SJCRH30 (cell line): ENCODE measurements at regions not wholly inside any gene's neighbourhood (a gene's known extent, or its start where the extent isn't known, plus 50 kb on each side); places are given as distances from the start of the nearest gene placed in this dataset.

Experiments
- DNase-seq, 2 experiments: peaks; one replicate each; pipeline ENCODE4 v3.0.0-alpha.2; 2015 to 2020
- H3K27ac ChIP-seq: fragments of 250-450 bp; sonication (Bioruptor Pico); 2 replicates; pipeline ENCODE4 v1.5.1; 2020; ENCODE audit warnings: mild to moderate bottlenecking, moderate library complexity
- H3K27me3 ChIP-seq: fragments of 250-450 bp; sonication (Bioruptor Pico); 2 replicates; pipeline ENCODE4 v1.5.1; 2020; ENCODE audit warnings: mild to moderate bottlenecking, moderate library complexity
- H3K36me3 ChIP-seq: fragments of 250-450 bp; sonication (Bioruptor Pico); 2 replicates; pipeline ENCODE4 v1.5.1; 2020; ENCODE audit warnings: mild to moderate bottlenecking, moderate library complexity
- H3K4me1 ChIP-seq: fragments of 250-450 bp; sonication (Bioruptor Pico); 2 replicates; pipeline ENCODE4 v1.5.1; 2020; ENCODE audit warnings: mild to moderate bottlenecking, moderate library complexity
- H3K4me3 ChIP-seq: fragments of 250-450 bp; sonication (Bioruptor Pico); 2 replicates; pipeline ENCODE4 v1.5.1; 2020; ENCODE audit warnings: mild to moderate bottlenecking, moderate library complexity
- H3K9me3 ChIP-seq: fragments of 250-450 bp; sonication (Bioruptor Pico); replicated peaks from 2 replicates; pipeline ENCODE4 v1.5.1; 2020; ENCODE audit warnings: mild to moderate bottlenecking, moderate library complexity

- Histone ChIP-seq H3K27me3 (peaks cover 9% of the 10 kb centered on the region), H3K4me1 (peaks cover 3% of the 10 kb centered on the region; the same call in 1 of the 2 replicates), H3K27ac (no peak overlapping the region), H3K36me3 (no peaks in the 10 kb centered on the region), H3K4me3 (no peak overlapping the region), H3K9me3 (0 out of 2 replicates have a peak, but pooled peaks cover 4% of the 10 kb centered on the region)
- DNase-seq, result no peak
Observed at GRCh38 chr20:39190666-39191570, 228.8 kb downstream of the DHX35 start.

DNA sequence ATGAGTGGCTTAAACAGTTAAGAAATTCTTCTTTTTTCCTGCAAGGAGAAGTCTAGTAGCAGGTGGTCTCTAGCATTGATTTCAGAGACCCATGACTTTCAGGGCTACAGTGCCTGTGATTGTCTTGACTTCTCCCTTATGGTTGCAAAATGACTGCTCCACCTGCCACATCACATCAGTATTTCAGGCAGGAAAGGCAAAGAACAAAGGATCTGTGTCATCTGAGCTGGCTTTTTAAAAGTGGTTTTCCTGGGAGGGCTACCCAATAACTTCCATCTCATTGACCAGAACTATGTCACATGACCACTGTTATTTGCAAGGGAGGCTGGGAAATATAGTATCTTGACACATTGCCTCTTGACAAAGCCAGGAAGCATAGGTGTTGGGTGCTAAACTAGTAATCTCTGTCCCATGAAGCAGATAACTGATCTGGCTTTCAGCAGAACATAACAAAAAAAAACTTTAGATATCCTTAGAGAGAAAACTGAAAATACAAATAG lies 226.2 kb downstream of the DHX35 start:
- Histone ChIP-seq H3K27ac (no peak overlapping the region), H3K36me3 (no peaks in the 10 kb centered on the region), H3K9me3 (no peaks in the 10 kb centered on the region), H3K4me3 (no peak overlapping the region), H3K4me1 (peaks cover 3% of the 10 kb centered on the region; the same call in 1 of the 2 replicates), H3K27me3 (peaks cover 9% of the 10 kb centered on the region)
- peak; percentile 44 to 78 for DNase-seq

DNA sequence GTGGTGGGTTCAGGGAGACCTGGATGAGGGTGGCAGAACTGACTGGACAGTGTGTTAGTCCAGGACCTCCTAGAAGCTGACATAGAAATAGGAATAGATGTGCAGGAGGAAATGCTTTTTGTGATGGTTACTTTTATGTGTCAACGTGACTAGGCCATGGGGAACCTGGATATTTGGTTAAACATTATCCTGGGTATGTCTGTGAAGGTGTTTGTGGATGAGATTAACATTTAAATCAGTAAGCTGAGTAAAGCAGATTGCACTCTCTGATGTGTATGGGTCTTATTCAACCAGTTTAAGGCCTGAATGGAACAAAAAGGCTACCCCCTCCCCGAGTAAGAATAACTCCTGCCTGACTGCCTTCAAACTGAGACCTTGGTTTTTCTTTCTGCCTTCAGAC lies 219.3 kb downstream of the DHX35 start:
- no peaks in the 10 kb centered on the region for H3K27me3 ChIP-seq
- no peak for DNase-seq
- H3K36me3 ChIP-seq, result no peaks in the 10 kb centered on the region
- H3K27ac ChIP-seq, result no peak overlapping the region
- H3K4me3 ChIP-seq, result no peak overlapping the region
- no peaks in the 10 kb centered on the region for H3K4me1 ChIP-seq
- H3K9me3 ChIP-seq, result 0 out of 2 replicates have a peak, but pooled peaks cover 2% of the 10 kb centered on the region

GRCh38 chr20:39176457-39176856 lies 214.3 kb downstream of the DHX35 start:
- DNase-seq, result no peak
- Histone ChIP-seq H3K9me3 (0 out of 2 replicates have a peak, but pooled peaks cover 2% of the 10 kb centered on the region), H3K4me3 (no peak overlapping the region), H3K36me3 (no peaks in the 10 kb centered on the region), H3K27me3 (no peaks in the 10 kb centered on the region), H3K27ac (no peak overlapping the region), H3K4me1 (no peaks in the 10 kb centered on the region)

DNA sequence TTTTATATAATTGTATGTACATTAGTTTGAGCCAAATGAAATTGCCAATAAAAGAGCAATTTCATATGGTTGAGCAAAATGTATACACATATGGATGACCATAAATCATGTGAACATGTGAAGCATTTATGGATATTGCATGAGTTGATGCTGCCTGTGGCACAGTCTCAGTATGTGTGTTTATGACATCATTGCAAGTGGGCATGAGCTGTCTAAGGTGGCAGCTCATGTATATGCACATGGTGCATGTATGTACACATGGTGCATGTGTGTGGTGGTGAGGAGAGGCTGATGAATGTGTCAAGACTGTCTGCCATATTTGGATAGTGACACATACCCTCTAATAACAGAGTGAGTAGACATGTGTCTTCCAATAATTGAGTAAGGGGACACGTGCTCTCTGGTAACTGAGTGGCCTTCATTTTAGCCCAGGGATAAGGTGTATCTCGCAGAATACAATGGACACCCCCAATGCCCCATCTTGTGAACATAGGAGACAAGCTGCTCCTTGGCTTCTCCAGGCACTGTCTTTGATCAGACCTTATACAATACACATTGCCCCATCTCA lies 208.8 kb downstream of the DHX35 start:
- no peaks in the 10 kb centered on the region for H3K4me1 ChIP-seq
- no peak overlapping the region for H3K4me3 ChIP-seq
- H3K27ac ChIP-seq, result no peak overlapping the region

GRCh38 chr20:39165099-39165498 lies 203.0 kb downstream of the DHX35 start:
- H3K9me3 ChIP-seq, result no peaks in the 10 kb centered on the region
- no peak overlapping the region for H3K27ac ChIP-seq
- DNase-seq, result no peak
- H3K4me3 ChIP-seq, result no peak overlapping the region
- H3K27me3 ChIP-seq, result peaks cover 9% of the 10 kb centered on the region
- no peaks in the 10 kb centered on the region for H3K4me1 ChIP-seq
- no peaks in the 10 kb centered on the region for H3K36me3 ChIP-seq

More for the DNA sequence above, 208.8 kb downstream of the DHX35 start:
- H3K9me3 ChIP-seq, result no peaks in the 10 kb centered on the region
- H3K36me3 ChIP-seq, result no peaks in the 10 kb centered on the region
- DNase-seq, result no peak
- peaks cover 9% of the 10 kb centered on the region for H3K27me3 ChIP-seq

DNA sequence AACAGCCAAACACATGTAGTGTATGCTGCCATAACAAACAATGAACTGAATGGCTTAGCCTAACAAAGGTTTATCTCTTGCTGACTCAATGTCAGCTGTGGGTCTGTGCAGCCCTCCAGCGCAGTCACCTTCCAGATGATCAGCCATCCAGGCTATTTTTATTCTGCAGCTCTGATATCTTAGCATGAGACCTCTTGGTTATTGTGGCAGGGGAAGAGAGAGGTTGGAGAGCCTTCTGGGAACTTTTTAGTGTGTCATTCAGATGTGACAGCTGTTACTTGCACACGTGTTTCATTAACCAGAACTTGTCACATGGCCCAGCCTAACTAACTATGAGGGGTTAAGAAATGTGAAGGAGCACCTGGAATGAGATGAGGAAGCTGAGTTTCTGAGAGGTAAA lies 202.5 kb downstream of the DHX35 start:
- Histone ChIP-seq H3K4me1 (no peaks in the 10 kb centered on the region), H3K9me3 (no peaks in the 10 kb centered on the region), H3K36me3 (no peaks in the 10 kb centered on the region), H3K27me3 (peaks cover 9% of the 10 kb centered on the region), H3K27ac (no peak overlapping the region), H3K4me3 (no peak overlapping the region)
- DNase-seq, result no peak

DNA sequence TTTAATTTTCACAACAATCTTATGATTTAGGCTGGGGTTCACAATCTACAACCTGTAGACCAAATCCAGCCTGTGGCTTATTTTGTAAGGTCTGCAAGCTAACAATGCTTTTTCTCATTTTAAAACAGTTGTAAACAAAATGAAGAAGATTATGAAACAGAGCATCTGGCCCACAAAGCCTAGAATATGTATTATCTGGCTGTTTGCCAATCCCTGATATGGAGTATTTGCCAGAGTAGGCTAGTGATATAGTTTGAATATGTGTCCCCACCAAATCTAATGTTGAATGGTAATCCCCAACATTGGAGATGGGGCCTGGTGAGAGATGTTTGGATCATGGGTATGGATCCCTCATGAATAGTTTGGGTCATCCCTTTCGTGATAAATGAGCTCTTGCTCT lies 201.8 kb downstream of the DHX35 start:
- Histone ChIP-seq H3K27ac (no peak overlapping the region), H3K36me3 (no peaks in the 10 kb centered on the region), H3K4me1 (no peaks in the 10 kb centered on the region), H3K27me3 (peaks cover 9% of the 10 kb centered on the region), H3K9me3 (no peaks in the 10 kb centered on the region), H3K4me3 (no peak overlapping the region)
- DNase-seq, result no peak

- peaks cover 4% of the 10 kb centered on the region; the same call in 1 of the 2 replicates for H3K27me3 ChIP-seq
- H3K27ac ChIP-seq, result no peak overlapping the region
- H3K4me3 ChIP-seq, result no peak overlapping the region
- DNase-seq, result no peak
- no peaks in the 10 kb centered on the region for H3K9me3 ChIP-seq
- H3K36me3 ChIP-seq, result no peaks in the 10 kb centered on the region
- H3K4me1 ChIP-seq, result no peaks in the 10 kb centered on the region
Observed at GRCh38 chr20:39161900-39162299, 199.8 kb downstream of the DHX35 start.

GRCh38 chr20:39155971-39156370 lies 193.8 kb downstream of the DHX35 start:
- H3K4me1 ChIP-seq, result no peaks in the 10 kb centered on the region
- H3K4me3 ChIP-seq, result no peak overlapping the region
- H3K27ac ChIP-seq, result no peak overlapping the region
- H3K9me3 ChIP-seq, result no peaks in the 10 kb centered on the region
- no peaks in the 10 kb centered on the region for H3K36me3 ChIP-seq
- no peak for DNase-seq
- peaks cover 19% of the 10 kb centered on the region for H3K27me3 ChIP-seq

GRCh38 chr20:39152742-39153141 lies 190.6 kb downstream of the DHX35 start:
- DNase-seq, result no peak
- Histone ChIP-seq H3K4me3 (no peak overlapping the region), H3K9me3 (no peaks in the 10 kb centered on the region), H3K36me3 (no peaks in the 10 kb centered on the region), H3K27ac (no peak overlapping the region), H3K27me3 (peaks cover 22% of the 10 kb centered on the region), H3K4me1 (no peaks in the 10 kb centered on the region)

DNA sequence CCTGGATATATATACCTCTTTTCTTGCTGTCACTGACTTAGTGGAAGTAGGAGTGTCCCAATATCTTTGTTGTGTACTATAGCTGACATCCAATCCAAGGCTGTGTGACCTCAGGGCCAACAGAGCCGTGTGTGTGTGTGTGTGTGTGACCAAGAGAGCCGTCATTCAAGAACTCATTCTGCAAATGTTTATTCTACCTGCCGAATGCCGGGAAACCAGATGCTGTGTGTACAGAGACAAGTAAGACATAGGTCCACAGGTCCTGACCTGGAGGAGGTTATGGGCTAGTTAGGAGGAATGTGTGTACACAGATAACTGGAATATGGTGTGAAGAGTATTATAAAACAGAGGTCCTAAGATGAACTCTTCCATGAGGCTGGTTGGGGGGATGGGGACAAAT lies 190.0 kb downstream of the DHX35 start:
- no peaks in the 10 kb centered on the region for H3K9me3 ChIP-seq
- peaks cover 22% of the 10 kb centered on the region for H3K27me3 ChIP-seq
- H3K4me3 ChIP-seq, result no peak overlapping the region
- no peak for DNase-seq
- H3K4me1 ChIP-seq, result no peaks in the 10 kb centered on the region
- no peak overlapping the region for H3K27ac ChIP-seq
- H3K36me3 ChIP-seq, result no peaks in the 10 kb centered on the region

- no peaks in the 10 kb centered on the region for H3K4me1 ChIP-seq
- peaks cover 22% of the 10 kb centered on the region for H3K27me3 ChIP-seq
- H3K4me3 ChIP-seq, result no peak overlapping the region
- H3K36me3 ChIP-seq, result no peaks in the 10 kb centered on the region
- DNase-seq, result no peak
- no peaks in the 10 kb centered on the region for H3K9me3 ChIP-seq
- H3K27ac ChIP-seq, result no peak overlapping the region
Observed at GRCh38 chr20:39150501-39150900, 188.4 kb downstream of the DHX35 start.

- Histone ChIP-seq H3K36me3 (no peaks in the 10 kb centered on the region), H3K27me3 (peaks cover 8% of the 10 kb centered on the region), H3K27ac (no peak overlapping the region), H3K9me3 (no peaks in the 10 kb centered on the region), H3K4me3 (no peak overlapping the region), H3K4me1 (no peaks in the 10 kb centered on the region)
- no peak for DNase-seq
Observed at GRCh38 chr20:39146394-39146793, 184.2 kb downstream of the DHX35 start.

DNA sequence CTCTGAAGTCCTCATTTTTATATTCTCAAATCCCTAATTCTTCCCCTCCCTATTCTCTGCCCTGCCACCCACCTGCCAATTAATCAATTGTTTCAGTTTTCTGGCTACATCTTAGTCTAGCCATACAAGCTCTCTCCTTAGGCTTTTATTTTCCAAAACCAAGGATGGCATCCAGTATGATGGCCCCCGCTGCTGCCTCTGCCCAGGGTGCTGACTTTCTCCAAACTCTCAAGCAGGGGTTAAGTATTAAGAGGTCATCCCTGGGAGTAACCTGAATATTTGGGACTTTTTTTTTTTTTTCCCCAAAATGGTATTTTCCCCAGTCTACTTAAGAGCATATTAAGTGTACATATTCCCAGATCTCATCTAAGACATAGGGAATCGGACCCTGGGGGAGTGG lies 183.8 kb downstream of the DHX35 start:
- Histone ChIP-seq H3K9me3 (no peaks in the 10 kb centered on the region), H3K36me3 (no peaks in the 10 kb centered on the region), H3K4me3 (no peak overlapping the region), H3K4me1 (no peaks in the 10 kb centered on the region), H3K27me3 (peaks cover 3% of the 10 kb centered on the region; the same call in 1 of the 2 replicates), H3K27ac (no peak overlapping the region)
- no peak for DNase-seq
